SJCRH30 (cell line): ENCODE measurements at regions not wholly inside any gene's neighbourhood (a gene's known extent, or its start where the extent isn't known, plus 50 kb on each side); places are given as distances from the start of the nearest gene placed in this dataset.
"Not testable (repeated sequence)": the region's sequence is repeated elsewhere in the genome, so short reads cannot be mapped to it uniquely, and the experiment has no call there.

Experiments
- DNase-seq, 2 experiments: peaks; one replicate each; pipeline ENCODE4 v3.0.0-alpha.2; 2015 to 2020
- H3K27ac ChIP-seq: fragments of 250-450 bp; sonication (Bioruptor Pico); 2 replicates; pipeline ENCODE4 v1.5.1; 2020; ENCODE audit warnings: mild to moderate bottlenecking, moderate library complexity
- H3K27me3 ChIP-seq: fragments of 250-450 bp; sonication (Bioruptor Pico); 2 replicates; pipeline ENCODE4 v1.5.1; 2020; ENCODE audit warnings: mild to moderate bottlenecking, moderate library complexity
- H3K36me3 ChIP-seq: fragments of 250-450 bp; sonication (Bioruptor Pico); 2 replicates; pipeline ENCODE4 v1.5.1; 2020; ENCODE audit warnings: mild to moderate bottlenecking, moderate library complexity
- H3K4me1 ChIP-seq: fragments of 250-450 bp; sonication (Bioruptor Pico); 2 replicates; pipeline ENCODE4 v1.5.1; 2020; ENCODE audit warnings: mild to moderate bottlenecking, moderate library complexity
- H3K4me3 ChIP-seq: fragments of 250-450 bp; sonication (Bioruptor Pico); 2 replicates; pipeline ENCODE4 v1.5.1; 2020; ENCODE audit warnings: mild to moderate bottlenecking, moderate library complexity
- H3K9me3 ChIP-seq: fragments of 250-450 bp; sonication (Bioruptor Pico); replicated peaks from 2 replicates; pipeline ENCODE4 v1.5.1; 2020; ENCODE audit warnings: mild to moderate bottlenecking, moderate library complexity

DNA sequence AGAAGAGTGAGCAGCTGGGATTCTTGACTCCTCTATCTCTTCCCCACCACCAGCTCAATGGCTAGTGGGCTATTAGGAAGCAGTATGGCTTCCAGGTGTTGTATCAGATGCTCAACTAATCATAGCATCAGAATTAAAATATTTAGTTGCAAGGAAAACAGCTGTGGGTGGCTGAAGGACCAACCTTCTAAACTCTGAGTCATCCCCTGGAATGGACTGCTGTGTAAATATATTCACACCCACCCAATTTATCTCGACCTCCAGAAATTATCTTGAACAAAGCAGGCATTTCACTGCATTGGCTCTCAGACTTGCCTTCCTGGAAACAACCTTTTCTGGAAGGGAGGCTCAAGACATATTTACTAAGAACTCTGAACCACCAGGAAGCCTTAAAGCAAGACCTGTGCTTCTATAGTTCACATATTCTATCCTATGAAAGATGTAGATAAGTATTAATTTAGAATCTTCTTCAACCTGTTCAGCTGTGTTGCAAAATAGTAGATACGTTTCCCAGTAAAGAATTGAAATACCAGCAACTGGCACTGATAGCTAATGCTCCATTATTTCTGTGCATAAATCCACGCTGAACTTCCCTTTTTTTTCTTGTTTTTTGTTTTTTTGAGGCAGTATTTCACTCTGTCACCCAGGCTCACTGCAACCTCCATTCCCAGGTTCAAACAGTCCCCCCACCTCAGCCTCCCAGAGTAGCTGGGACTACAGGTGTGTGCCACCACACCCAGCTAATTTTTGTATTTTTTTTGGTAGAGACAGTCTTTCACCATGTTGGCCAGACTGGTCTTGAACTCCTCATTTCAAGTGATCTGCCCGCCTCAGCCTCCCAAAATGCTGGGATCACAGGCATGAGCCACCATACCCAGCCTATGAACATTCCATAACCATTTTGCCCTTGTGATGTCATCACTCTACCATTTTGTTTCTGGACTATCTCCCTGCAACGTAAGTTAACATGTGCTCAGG lies 56.9 kb upstream of the CD2AP start:
- no peak overlapping the region for H3K4me3 ChIP-seq
- H3K36me3 ChIP-seq: no peaks in the 10 kb centered on the region
- H3K27ac ChIP-seq: no peak overlapping the region
- H3K27me3 ChIP-seq: no peaks in the 10 kb centered on the region
- peak in 1 of 2 experiments; percentile 8 for DNase-seq
- H3K4me1 ChIP-seq: no peaks in the 10 kb centered on the region
- H3K9me3 ChIP-seq: no peaks in the 10 kb centered on the region

DNA sequence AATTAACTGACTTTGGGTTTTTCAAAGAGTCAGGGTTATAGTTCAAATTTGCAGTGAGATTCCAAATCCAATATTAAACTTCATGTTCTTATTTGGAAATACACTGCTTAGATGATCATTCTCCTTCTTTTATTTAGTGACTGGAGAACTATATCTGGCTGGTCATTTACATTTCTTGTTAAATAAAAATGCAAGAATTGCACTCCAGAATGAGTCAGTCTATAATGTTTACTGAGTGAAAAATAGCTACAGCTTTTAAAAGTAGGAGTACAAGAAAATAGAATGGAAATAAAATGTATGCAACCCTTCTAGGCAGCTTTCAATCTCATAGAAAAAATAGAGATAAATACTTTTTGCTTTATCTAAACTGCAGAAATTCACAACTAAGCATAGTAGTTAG lies 54.5 kb upstream of the CD2AP start:
- Histone ChIP-seq H3K4me3 (no peak overlapping the region), H3K27me3 (no peaks in the 10 kb centered on the region), H3K4me1 (no peaks in the 10 kb centered on the region), H3K9me3 (no peaks in the 10 kb centered on the region), H3K36me3 (no peaks in the 10 kb centered on the region), H3K27ac (no peak overlapping the region)
- no peak for DNase-seq

DNA sequence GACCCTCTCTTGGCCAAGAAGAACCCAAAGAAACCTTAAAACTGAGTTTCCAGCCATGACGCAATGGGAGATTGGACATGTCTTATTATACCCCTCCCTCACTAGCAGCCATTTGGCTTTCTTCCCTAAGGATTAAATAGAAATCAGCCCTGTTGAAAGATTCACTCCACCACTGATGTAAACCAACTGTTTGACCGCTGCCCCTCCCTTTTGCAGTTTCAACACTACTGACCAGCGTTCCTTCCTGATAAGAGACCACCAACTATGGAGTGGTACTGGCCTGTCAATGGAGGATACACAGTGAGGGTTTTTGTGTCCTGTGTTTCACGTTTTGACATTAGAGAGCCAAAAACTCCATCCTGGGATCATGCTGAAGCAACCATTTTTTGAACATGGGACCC lies 53.2 kb upstream of the CD2AP start:
- H3K27ac ChIP-seq: no peak overlapping the region
- no peaks in the 10 kb centered on the region for H3K27me3 ChIP-seq
- H3K4me1 ChIP-seq: no peaks in the 10 kb centered on the region
- H3K36me3 ChIP-seq: no peaks in the 10 kb centered on the region
- no peaks in the 10 kb centered on the region for H3K9me3 ChIP-seq
- no peak overlapping the region for H3K4me3 ChIP-seq
- DNase-seq: no peak

DNA sequence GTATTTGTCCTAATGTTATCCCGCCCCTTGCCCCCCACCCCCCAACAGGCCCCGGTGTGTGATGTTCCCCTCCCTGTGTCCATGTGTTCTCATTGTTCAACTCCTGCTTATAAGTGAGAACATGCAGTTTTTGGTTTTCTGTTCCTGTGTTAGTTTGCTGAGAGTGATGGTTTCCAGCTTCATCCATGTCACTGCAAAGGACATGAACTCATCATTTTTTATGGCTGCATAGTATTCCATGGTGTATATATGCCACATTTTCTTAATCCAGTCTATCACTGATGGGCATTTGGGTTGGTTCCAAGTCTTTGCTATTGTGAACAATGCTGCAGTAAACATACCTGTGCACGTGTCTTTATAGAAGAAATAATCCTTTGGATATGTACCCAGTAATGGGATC lies 51.9 kb upstream of the CD2AP start:
- H3K4me3 ChIP-seq, DNase-seq, H3K36me3 ChIP-seq, H3K9me3 ChIP-seq, H3K27ac ChIP-seq, H3K27me3 ChIP-seq, H3K4me1 ChIP-seq: not testable (repeated sequence)

DNA sequence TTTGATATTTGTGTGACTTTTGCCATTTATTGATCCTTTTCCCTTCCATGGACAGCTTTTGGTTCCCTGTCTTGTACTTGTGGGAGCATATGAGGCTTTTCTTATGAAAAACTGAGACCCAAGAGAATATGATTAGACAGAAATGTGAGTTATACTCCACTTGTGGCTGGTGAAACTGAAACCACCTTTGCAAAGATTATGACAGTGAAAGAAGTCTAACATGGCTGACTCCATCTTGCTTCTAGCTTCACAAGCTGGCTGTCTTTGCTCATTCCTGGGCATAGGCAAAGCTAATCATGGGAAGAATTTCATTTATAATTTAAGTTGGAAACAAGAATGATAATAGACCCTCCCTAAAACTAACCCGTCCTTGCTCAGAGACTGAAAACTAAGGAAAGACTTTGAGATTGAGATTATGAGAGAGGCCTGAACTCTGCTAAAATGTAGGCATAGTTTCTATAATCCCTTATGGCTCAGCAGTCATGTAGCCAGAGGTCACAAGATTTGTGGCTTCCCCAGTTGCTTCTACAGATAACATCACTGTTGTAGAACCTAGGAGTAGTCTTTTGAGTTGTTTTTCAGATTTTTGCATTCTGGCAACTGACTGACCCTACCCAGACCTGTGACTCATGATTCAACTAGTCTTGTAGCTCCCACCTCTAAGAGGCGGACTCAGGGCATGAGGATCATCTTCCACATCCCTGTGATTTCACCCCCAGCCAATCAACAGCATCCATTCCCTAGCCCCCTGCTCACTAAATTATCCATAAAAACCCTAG lies 50.9 kb upstream of the CD2AP start:
- H3K36me3 ChIP-seq: no peaks in the 10 kb centered on the region
- no peak overlapping the region for H3K4me3 ChIP-seq
- H3K4me1 ChIP-seq: no peaks in the 10 kb centered on the region
- no peak overlapping the region for H3K27ac ChIP-seq
- DNase-seq: no peak
- H3K27me3 ChIP-seq: no peaks in the 10 kb centered on the region
- H3K9me3 ChIP-seq: no peaks in the 10 kb centered on the region

DNA sequence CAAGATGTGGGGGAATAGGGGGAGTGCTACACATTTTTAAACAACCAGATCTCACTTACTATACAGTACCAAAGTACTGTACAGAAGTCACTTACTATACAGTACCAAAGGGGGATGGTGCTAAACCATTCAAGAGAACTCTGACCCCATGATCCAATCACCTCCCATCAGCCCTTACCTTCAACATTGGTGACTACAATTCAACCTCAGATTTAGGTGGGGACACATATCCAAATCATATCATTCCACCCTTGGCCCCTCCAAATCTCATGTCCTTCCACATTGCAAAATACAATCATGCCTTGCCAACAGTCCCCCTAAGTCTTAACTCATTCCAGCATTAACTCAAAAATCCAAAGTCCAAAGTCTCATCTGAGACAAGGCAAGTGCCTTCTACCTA lies 49.9 kb upstream of the CD2AP start:
- H3K36me3 ChIP-seq: no peaks in the 10 kb centered on the region
- H3K9me3 ChIP-seq: no peaks in the 10 kb centered on the region
- H3K27me3 ChIP-seq: no peaks in the 10 kb centered on the region
- H3K4me1 ChIP-seq: no peaks in the 10 kb centered on the region
- DNase-seq: no peak
- no peak overlapping the region for H3K4me3 ChIP-seq
- H3K27ac ChIP-seq: no peak overlapping the region
